Tibial artery (tissue), 4 donors: ENCODE measurements at regions not wholly inside any gene's neighbourhood (a gene's known extent, or its start where the extent isn't known, plus 50 kb on each side); places are given as distances from the start of the nearest gene placed in this dataset.

Source experiments
- DNase-seq, 2 donors: peaks; one replicate each; pipeline ENCODE4 v3.0.0-alpha.2; 2019
- H3K27ac ChIP-seq, 2 donors: fragments of 200-600 bp; sonication (generic) in 1 of 2; 1 replicate in 1 of 2; 2 replicates in 1 of 2; pipeline ENCODE4 v1.5.1; 2018 to 2019; ENCODE audit warnings: mild to moderate bottlenecking in 1 of 2
- H3K27me3 ChIP-seq, 2 donors: fragments of 200-600 bp; sonication (generic) in 1 of 2; one replicate each; pipeline versions ENCODE4 v1.5.1 to v1.6.0; 2016 to 2019
- H3K36me3 ChIP-seq, 3 donors: fragments of 200-600 bp; sonication (generic) in 2 of 3; one replicate each; pipeline ENCODE4 v1.5.1; 2016 to 2019; ENCODE audit warnings: mild to moderate bottlenecking in 2 of 3
- H3K4me1 ChIP-seq, 4 donors: fragments of 200-600 bp; sonication (generic) in 2 of 4; 1 replicate in 3 of 4; 2 replicates in 1 of 4; pipeline ENCODE4 v1.5.1; 2016 to 2019
- H3K4me3 ChIP-seq, 2 donors: fragments of 200-600 bp; sonication (generic) in 1 of 2; 1 replicate in 1 of 2; 2 replicates in 1 of 2; pipeline ENCODE4 v1.5.1; 2018 to 2019; ENCODE audit warnings: mild to moderate bottlenecking in 2 of 2
- H3K9me3 ChIP-seq, 3 donors: fragments of 200-600 bp; sonication (generic) in 1 of 3; one replicate each; pipeline ENCODE4 v1.5.1; 2016 to 2019
- intact Hi-C: fragments of 100-400 bp; cut with DNase I; formaldehyde crosslinking; loops from one replicate; pipeline ENCODE4 v1.15.0; 2023; ENCODE audit warnings: low total_unique reads
- TF ChIP-seq, protein P1 (sequence below), 2 experiments: fragments of 200-600 bp in 1 of 2; fragments of 450-650 bp in 1 of 2; IDR thresholded peaks; one replicate each; pipeline ENCODE4 v1.5.1; 2017 to 2019; ENCODE audit warnings: antibody characterized with exemption in 2 of 2, mild to moderate bottlenecking in 1 of 2, moderate library complexity in 1 of 2

GRCh38 chr1:14302025-14302424 lies 296.5 kb upstream of the KAZN start:
- TF ChIP-seq, protein P1, sequence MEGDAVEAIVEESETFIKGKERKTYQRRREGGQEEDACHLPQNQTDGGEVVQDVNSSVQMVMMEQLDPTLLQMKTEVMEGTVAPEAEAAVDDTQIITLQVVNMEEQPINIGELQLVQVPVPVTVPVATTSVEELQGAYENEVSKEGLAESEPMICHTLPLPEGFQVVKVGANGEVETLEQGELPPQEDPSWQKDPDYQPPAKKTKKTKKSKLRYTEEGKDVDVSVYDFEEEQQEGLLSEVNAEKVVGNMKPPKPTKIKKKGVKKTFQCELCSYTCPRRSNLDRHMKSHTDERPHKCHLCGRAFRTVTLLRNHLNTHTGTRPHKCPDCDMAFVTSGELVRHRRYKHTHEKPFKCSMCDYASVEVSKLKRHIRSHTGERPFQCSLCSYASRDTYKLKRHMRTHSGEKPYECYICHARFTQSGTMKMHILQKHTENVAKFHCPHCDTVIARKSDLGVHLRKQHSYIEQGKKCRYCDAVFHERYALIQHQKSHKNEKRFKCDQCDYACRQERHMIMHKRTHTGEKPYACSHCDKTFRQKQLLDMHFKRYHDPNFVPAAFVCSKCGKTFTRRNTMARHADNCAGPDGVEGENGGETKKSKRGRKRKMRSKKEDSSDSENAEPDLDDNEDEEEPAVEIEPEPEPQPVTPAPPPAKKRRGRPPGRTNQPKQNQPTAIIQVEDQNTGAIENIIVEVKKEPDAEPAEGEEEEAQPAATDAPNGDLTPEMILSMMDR (IDR thresholded peaks at IDR 0.05) = no peak
- H3K4me1 ChIP-seq = peaks cover 0 to 16% (median 4%) of the 10 kb centered on the region in 4 donors
- DNase-seq = no peak
- intact Hi-C loops = no loop called here
- H3K36me3 ChIP-seq = no peaks in the 10 kb centered on the region
- H3K27ac ChIP-seq = no peak overlapping the region
- H3K27me3 ChIP-seq = peaks cover 0 to 3% of the 10 kb centered on the region in 2 donors
- no peaks in the 10 kb centered on the region for H3K9me3 ChIP-seq
- H3K4me3 ChIP-seq = no peak overlapping the region

GRCh38 chr1:14303011-14303410 lies 295.5 kb upstream of the KAZN start:
- DNase-seq = no peak
- intact Hi-C loops = no loop called here
- Histone ChIP-seq H3K9me3 (no peaks in the 10 kb centered on the region), H3K36me3 (no peaks in the 10 kb centered on the region), H3K4me1 (peaks cover 0 to 16% (median 4%) of the 10 kb centered on the region in 4 donors), H3K27me3 (peaks cover 0 to 3% of the 10 kb centered on the region in 2 donors), H3K27ac (no peak overlapping the region), H3K4me3 (no peak overlapping the region)
- TF ChIP-seq, protein P1 (IDR thresholded peaks at IDR 0.05) = no peak

DNA sequence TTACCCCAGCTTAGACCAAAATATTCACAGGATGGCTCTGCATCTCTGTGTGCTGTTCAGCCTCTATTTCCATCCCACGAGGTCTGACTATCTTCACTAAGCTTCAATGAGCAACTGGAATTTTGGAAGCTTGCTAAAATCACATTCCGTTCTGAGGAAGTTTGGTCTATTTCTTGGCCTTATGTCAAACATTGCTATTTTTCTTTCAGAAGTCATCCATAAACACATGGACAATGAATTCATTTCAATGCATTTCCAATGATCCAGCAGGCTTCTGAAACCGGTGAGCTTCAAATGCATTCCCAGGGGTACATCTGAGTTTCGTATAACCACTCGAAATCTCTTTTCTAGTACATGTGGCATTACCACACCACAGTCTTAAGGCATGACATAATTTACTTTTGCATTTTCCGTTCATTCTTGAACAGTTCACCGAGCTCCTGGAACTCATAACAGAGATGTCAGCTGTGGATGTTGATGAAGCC lies 294.1 kb upstream of the KAZN start:
- no peak overlapping the region for H3K4me3 ChIP-seq
- H3K27me3 ChIP-seq = peaks cover 0 to 3% of the 10 kb centered on the region in 2 donors
- no peak overlapping the region for H3K27ac ChIP-seq
- H3K36me3 ChIP-seq = no peaks in the 10 kb centered on the region
- TF ChIP-seq, protein P1 (IDR thresholded peaks at IDR 0.05) = no peak
- no peak for DNase-seq
- intact Hi-C loops = no loop called here
- no peaks in the 10 kb centered on the region for H3K9me3 ChIP-seq
- peaks cover 0 to 16% (median 4%) of the 10 kb centered on the region in 4 donors for H3K4me1 ChIP-seq

DNA sequence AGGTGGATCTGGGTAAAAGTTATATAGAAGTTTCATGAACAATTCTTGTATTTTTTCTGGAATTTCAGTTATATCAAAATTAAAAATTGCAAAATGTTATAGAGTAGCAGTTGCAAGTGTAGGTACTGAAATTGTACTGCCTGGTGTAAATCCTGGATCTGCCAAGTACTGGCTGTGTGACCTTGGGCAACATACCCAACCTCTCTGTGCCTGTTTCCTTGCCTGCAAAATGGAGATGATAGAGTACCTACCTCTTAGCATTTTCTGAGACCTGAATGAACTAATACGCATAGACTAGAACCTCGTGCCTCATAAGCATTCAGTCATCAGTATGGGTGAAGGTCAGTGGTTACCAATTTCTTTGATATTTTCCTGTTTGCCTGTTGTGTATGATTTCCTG lies 290.0 kb upstream of the KAZN start:
- Histone ChIP-seq H3K4me3 (no peak overlapping the region), H3K4me1 (peaks cover 0 to 16% (median 4%) of the 10 kb centered on the region in 4 donors), H3K27ac (no peak overlapping the region), H3K36me3 (no peaks in the 10 kb centered on the region), H3K9me3 (no peaks in the 10 kb centered on the region), H3K27me3 (no peaks in the 10 kb centered on the region)
- intact Hi-C loops = no loop called here
- TF ChIP-seq, protein P1 (IDR thresholded peaks at IDR 0.05) = no peak
- DNase-seq = no peak

DNA sequence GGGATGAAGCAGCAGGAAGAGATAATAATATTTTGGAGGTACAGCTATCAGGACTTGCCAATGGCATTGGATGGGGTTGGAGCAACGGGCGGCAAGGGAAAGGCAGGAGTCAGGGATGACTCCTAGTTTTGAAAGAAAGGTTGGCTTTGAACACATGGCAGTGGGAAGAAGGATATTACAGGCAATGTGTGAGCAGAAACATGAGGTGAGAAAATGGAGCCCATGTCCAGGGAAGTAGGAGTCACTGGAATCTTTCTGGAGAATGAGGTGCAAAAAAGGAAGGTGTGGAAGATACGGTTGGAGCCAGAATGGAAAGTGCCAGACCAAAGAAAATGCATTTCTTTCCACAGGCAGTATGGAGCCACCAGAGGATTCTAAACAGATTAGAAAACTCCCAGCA lies 288.5 kb upstream of the KAZN start:
- Histone ChIP-seq H3K9me3 (no peaks in the 10 kb centered on the region), H3K27me3 (no peaks in the 10 kb centered on the region), H3K27ac (no peak overlapping the region), H3K4me3 (no peak overlapping the region), H3K36me3 (no peaks in the 10 kb centered on the region), H3K4me1 (peaks cover 0 to 2% (median under 1%) of the 10 kb centered on the region in 4 donors)
- no peak for DNase-seq
- intact Hi-C loops = no loop called here
- TF ChIP-seq, protein P1 (IDR thresholded peaks at IDR 0.05) = no peak

DNA sequence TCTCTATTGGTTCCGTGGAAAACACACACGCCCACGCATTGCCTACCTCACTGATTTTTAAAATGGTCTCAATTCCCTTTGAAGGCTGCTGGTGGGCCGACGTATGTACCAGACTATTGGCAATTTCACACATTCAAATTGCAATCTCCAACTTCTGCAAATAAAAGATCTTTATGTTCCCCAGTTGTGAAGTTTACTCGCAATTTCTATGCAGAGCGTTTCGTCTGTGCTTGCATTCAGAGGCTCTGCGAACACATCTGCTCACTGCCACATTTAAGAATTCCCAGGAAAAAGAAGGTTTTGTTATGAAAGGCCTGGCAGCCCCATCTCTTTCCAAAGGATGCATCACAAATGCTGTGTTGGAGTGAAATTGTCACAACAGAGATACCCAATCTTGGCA lies 288.0 kb upstream of the KAZN start:
- TF ChIP-seq, protein P1 (IDR thresholded peaks at IDR 0.05) = no peak
- Histone ChIP-seq H3K27me3 (no peaks in the 10 kb centered on the region), H3K27ac (no peak overlapping the region), H3K9me3 (no peaks in the 10 kb centered on the region), H3K4me1 (no peaks in the 10 kb centered on the region), H3K36me3 (no peaks in the 10 kb centered on the region), H3K4me3 (no peak overlapping the region)
- intact Hi-C loops = no loop called here
- no peak for DNase-seq
